A549 (cell line): ENCODE measurements at regions not wholly inside any gene's neighbourhood (a gene's known extent, or its start where the extent isn't known, plus 50 kb on each side); places are given as distances from the start of the nearest gene placed in this dataset.

Source experiments
- ATAC-seq, 2 experiments: fragments of 200-7000 bp in 1 of 2; fragments of >200 bp in 1 of 2; cut with Nextera tagmentation in 1 of 2; cut with Tn5 transposase in 1 of 2; 3 replicates each; pipeline versions ENCODE4 v1.8.0 to v1.9.1; 2018 to 2020; ENCODE audit warnings: mild to moderate bottlenecking in 1 of 2, moderate library complexity in 1 of 2
- CTCF ChIA-PET: fragments of 300-600 bp; sonication (Branson Sonifier 250); formaldehyde crosslinking; extraction: SDS; loops from one replicate; lab custom pipeline; 2021; ENCODE audit warnings: antibody characterized with exemption, inconsistent platforms; lab: Yijun Ruan, JAX
- POLR2A ChIA-PET: fragments of 350-600 bp; formaldehyde crosslinking; extraction: SDS; loops from one replicate; lab custom pipeline; 2021; ENCODE audit warnings: antibody characterized with exemption, inconsistent platforms; lab: Yijun Ruan, JAX
- DNase-seq, 2 experiments: peaks; one replicate each; pipeline versions ENCODE4 v3.0.0 to v3.0.0-alpha.2; 2011 to 2016; ENCODE audit warnings: low read depth in 1 of 2, low spot score in 1 of 2
- FAIRE-seq: peaks from 2 replicates; lab custom pipeline; 2011; peaks lifted over from hg19 to GRCh38; lab: Jason Lieb, UNC
- H3K27ac ChIP-seq, 2 experiments: fragments of >200 bp; sonication (Bioruptor Twin); formaldehyde crosslinking; 3 replicates each; pipeline ENCODE4 v1.5.1; 2016 to 2017
- H3K4me1 ChIP-seq: fragments of >200 bp; sonication (Bioruptor Twin); formaldehyde crosslinking; 3 replicates; pipeline ENCODE4 v1.6.1; 2016
- H3K4me2 ChIP-seq: fragments of >200 bp; sonication (Bioruptor Twin); formaldehyde crosslinking; 3 replicates; pipeline ENCODE4 v1.6.1; 2016
- H3K4me3 ChIP-seq: fragments of >200 bp; sonication (Bioruptor Twin); formaldehyde crosslinking; 3 replicates; pipeline ENCODE4 v1.5.1; 2016
- H3K9me3 ChIP-seq: fragments of >200 bp; sonication (Bioruptor Twin); formaldehyde crosslinking; 3 replicates; pipeline ENCODE4 v1.6.1; 2016
- CHD4 ChIP-seq: fragments of 200-600 bp; sonication (generic); IDR thresholded peaks from 2 replicates; pipeline ENCODE4 v1.6.1; 2016; ENCODE audit warnings: antibody characterized with exemption, mild to moderate bottlenecking, borderline replicate concordance
- HMGXB4 ChIP-seq: fragments of 250-450 bp; sonication (Bioruptor Pico); IDR thresholded peaks from 2 replicates; pipeline ENCODE4 v1.5.0; 2021; ENCODE audit warnings: mild to moderate bottlenecking, moderate library complexity, borderline replicate concordance
- KDM1A ChIP-seq: fragments of 200-600 bp; sonication (generic); IDR thresholded peaks from 2 replicates; pipeline ENCODE4 v1.6.1; 2016; ENCODE audit warnings: low read depth, mild to moderate bottlenecking
- MAFK ChIP-seq: fragments of 450-650 bp; IDR thresholded peaks from 2 replicates; pipeline ENCODE4 v1.6.1; 2014; ENCODE audit not compliant: partially characterized antibody
- MAZ ChIP-seq: fragments of 150-350 bp; IDR thresholded peaks from 2 replicates; pipeline ENCODE4 v1.6.1; 2014; ENCODE audit warnings: antibody characterized with exemption, low read depth, low read length, borderline replicate concordance
- MYC ChIP-seq: IDR thresholded peaks from 2 replicates; pipeline ENCODE4 v1.6.1; 2012; ENCODE audit warnings: mild to moderate bottlenecking, inconsistent platforms, low read length, improper control_type of control experiment, borderline replicate concordance
- NFE2L2 ChIP-seq: fragments of 150-350 bp; conservative IDR thresholded peaks from 2 replicates; pipeline ENCODE4 v1.6.1; 2014; ENCODE audit warnings: low read length
- NR3C1 ChIP-seq: fragments of >200 bp; sonication (Bioruptor Twin); formaldehyde crosslinking; IDR thresholded peaks from 3 replicates; pipeline ENCODE4 v1.6.1; 2017
- PHF8 ChIP-seq: fragments of 200-600 bp; sonication (generic); IDR thresholded peaks from 2 replicates; pipeline ENCODE4 v1.6.1; 2016; ENCODE audit warnings: low read depth, mild to moderate bottlenecking, antibody characterized with exemption, moderate library complexity, borderline replicate concordance
- POLR2AphosphoS2 ChIP-seq: conservative IDR thresholded peaks from 2 replicates; pipeline ENCODE4 v1.6.1; 2012; ENCODE audit warnings: low read length, improper control_type of control experiment, inconsistent platforms
- RFX5 ChIP-seq: fragments of 450-650 bp; IDR thresholded peaks from 2 replicates; pipeline ENCODE4 v1.7.1; 2014; ENCODE audit warnings: antibody characterized with exemption, mild to moderate bottlenecking, moderate library complexity
- RNF2 ChIP-seq: fragments of 200-600 bp; sonication (generic); IDR thresholded peaks from 2 replicates; pipeline ENCODE4 v1.6.1; 2016; ENCODE audit warnings: low read depth, mild to moderate bottlenecking, antibody characterized with exemption, moderate library complexity, borderline replicate concordance
- SMC3 ChIP-seq: fragments of >200 bp; sonication (Bioruptor Twin); formaldehyde crosslinking; IDR thresholded peaks from 3 replicates; pipeline ENCODE4 v1.6.1; 2018; ENCODE audit warnings: inconsistent platforms
- SREBF2 ChIP-seq: fragments of 450-650 bp; IDR thresholded peaks from 2 replicates; pipeline ENCODE4 v1.6.1; 2014; ENCODE audit warnings: mild to moderate bottlenecking, moderate library complexity
- TP53 ChIP-seq: fragments of 250-450 bp; sonication (Bioruptor Pico); IDR thresholded peaks from 2 replicates; pipeline ENCODE4 v1.5.0; 2021; ENCODE audit warnings: mild to moderate bottlenecking, moderate library complexity
- ZNF302 ChIP-seq: fragments of 250-450 bp; sonication (Bioruptor Pico); IDR thresholded peaks from 2 replicates; pipeline ENCODE4 v1.9.0; 2021; ENCODE audit warnings: inconsistent platforms, mild to moderate bottlenecking, moderate library complexity
- WGBS: methylation state at CpG from one replicate; pipeline ENCODE4 v1.1.6; 2017; ENCODE audit errors: missing lambda C conversion rate; 5-methylcytosine and 5-hydroxymethylcytosine counted together
- TF ChIP-seq, protein P1 (sequence below): IDR thresholded peaks from 2 replicates; pipeline ENCODE4 v1.6.1; 2012
- TF ChIP-seq, protein P2 (sequence below): fragments of 450-650 bp; IDR thresholded peaks from 2 replicates; pipeline ENCODE4 v1.6.1; 2014; ENCODE audit warnings: antibody characterized with exemption

DNA sequence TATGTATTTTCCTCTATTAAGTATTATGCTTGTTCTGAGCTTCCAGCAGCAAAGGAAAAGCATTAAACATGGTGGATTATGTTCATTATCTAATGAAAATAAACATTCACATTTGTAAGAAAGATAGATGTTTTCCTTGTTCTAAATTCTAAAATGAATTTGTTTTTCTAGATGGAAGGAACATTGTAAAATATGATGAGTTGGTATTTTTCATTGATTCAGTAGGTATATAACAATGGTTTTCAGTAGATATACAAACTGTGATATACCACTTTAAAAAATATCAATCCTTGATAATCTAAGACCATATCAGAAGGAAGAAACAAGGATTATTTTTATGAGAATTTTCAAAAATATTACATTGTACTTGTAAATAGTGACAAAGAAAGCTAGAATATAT, 290.6 kb upstream of the GOLIM4 start:
- no peak for TF ChIP-seq SMC3
- peak; percentile 47 for TF ChIP-seq MAFK
- no peak for TF ChIP-seq PHF8
- ATAC-seq (no peak), DNase-seq (no peak), FAIRE-seq (no peak)
- ChIA-PET CTCF (interaction anchor here (1.2 kb wide), 1 partner anchor 16 kb away, joined by 3 read pairs; no protein-coding TSS in a partner anchor), POLR2A (no interaction called here)
- no peak overlapping the region for H3K27ac ChIP-seq
- no peaks in the 10 kb centered on the region for H3K4me1 ChIP-seq
- H3K9me3 ChIP-seq: no peaks in the 10 kb centered on the region
- H3K4me3 ChIP-seq: no peak overlapping the region
- no peak overlapping the region for H3K4me2 ChIP-seq

DNA sequence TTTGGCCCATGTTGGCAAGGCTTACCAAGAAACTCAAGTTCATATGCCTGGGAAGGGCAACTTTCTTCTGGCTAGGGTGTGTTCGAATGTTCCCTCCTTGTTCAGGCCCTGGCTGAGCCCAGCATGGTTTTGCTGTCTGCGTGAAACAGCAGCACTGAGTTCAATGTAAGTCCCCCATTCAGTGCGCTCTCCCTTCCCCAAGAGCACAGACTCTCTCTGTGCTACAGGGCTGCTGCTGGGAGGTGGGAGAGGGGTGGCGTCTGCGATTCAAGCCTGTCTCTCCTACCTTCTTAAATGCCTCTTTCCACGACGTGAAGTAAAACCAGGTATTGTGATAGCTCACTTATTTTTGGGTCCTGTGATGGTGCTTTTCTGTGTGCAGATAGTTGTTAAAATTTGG, 289.3 kb upstream of the GOLIM4 start:
- Histone ChIP-seq H3K27ac (no peak overlapping the region), H3K9me3 (no peaks in the 10 kb centered on the region), H3K4me1 (no peaks in the 10 kb centered on the region), H3K4me3 (no peak overlapping the region), H3K4me2 (no peak overlapping the region)
- no peak for ATAC-seq
- no peak for DNase-seq
- no peak for TF ChIP-seq MAZ
- TF ChIP-seq, protein P1, sequence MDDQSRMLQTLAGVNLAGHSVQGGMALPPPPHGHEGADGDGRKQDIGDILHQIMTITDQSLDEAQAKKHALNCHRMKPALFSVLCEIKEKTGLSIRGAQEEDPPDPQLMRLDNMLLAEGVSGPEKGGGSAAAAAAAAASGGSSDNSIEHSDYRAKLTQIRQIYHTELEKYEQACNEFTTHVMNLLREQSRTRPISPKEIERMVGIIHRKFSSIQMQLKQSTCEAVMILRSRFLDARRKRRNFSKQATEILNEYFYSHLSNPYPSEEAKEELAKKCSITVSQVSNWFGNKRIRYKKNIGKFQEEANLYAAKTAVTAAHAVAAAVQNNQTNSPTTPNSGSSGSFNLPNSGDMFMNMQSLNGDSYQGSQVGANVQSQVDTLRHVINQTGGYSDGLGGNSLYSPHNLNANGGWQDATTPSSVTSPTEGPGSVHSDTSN: no peak
- no peak for TF ChIP-seq MYC
- no peak for TF ChIP-seq SREBF2
- no peak for TF ChIP-seq POLR2AphosphoS2
- TF ChIP-seq TP53 (CRISPR knock-in tag): no peak
- TF ChIP-seq, protein P2, sequence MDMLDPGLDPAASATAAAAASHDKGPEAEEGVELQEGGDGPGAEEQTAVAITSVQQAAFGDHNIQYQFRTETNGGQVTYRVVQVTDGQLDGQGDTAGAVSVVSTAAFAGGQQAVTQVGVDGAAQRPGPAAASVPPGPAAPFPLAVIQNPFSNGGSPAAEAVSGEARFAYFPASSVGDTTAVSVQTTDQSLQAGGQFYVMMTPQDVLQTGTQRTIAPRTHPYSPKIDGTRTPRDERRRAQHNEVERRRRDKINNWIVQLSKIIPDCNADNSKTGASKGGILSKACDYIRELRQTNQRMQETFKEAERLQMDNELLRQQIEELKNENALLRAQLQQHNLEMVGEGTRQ: no peak
- TF ChIP-seq RFX5: no peak
- TF ChIP-seq NFE2L2: no peak
- TF ChIP-seq RNF2: no peak
- no peak for TF ChIP-seq NR3C1
- TF ChIP-seq KDM1A: no peak
- ChIA-PET CTCF (no interaction called here), POLR2A (interaction anchor here (0.5 kb wide), 1 partner anchor 1245 kb away, joined by 3 read pairs; no protein-coding TSS in a partner anchor)
- WGBS: 31% methylated on average over 5 of the region's 7 CpGs
- no peak for FAIRE-seq

DNA sequence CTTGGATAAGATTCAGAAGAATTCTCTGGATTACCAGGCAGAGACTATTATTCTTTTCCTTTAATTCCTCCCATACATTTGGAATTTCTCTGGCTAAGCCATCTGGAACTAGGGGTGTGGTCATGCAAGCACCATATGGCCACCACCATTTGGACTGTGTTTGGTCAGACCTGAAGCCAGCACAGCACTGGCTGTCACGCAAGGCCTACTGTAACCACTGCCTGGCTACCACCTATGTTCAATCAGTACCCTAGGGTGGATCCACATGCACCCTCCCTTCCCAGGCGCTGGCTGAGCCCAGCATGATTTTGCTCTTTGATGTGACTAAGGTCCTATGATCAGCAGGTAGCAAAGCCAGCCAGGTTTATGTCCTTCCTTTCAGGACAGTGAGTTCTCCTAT, 287.8 kb upstream of the GOLIM4 start:
- ATAC-seq (no peak), DNase-seq (no peak), FAIRE-seq (no peak)
- POLR2A ChIA-PET: no interaction called here
- no peak overlapping the region for H3K27ac ChIP-seq
- no peaks in the 10 kb centered on the region for H3K4me1 ChIP-seq
- TF ChIP-seq ZNF302 (CRISPR knock-in tag): no peak
- TF ChIP-seq RFX5: no peak
- TF ChIP-seq MAZ: no peak
- TF ChIP-seq CHD4: no peak
- TF ChIP-seq HMGXB4 (CRISPR knock-in tag): no peak
- TF ChIP-seq NR3C1: no peak
- TF ChIP-seq SREBF2: no peak
- H3K9me3 ChIP-seq: no peaks in the 10 kb centered on the region
- H3K4me3 ChIP-seq: no peak overlapping the region
- WGBS: no CpG with 5 or more reads among the region's 2 CpGs
- no peak overlapping the region for H3K4me2 ChIP-seq
- CTCF ChIA-PET: no interaction called here
